Esophagus muscularis mucosa (tissue), 4 donors: ENCODE measurements at regions not wholly inside any gene's neighbourhood (a gene's known extent, or its start where the extent isn't known, plus 50 kb on each side); places are given as distances from the start of the nearest gene placed in this dataset.

ENCODE experiments used
- EP300 ChIP-seq: sonication (generic); formaldehyde crosslinking; IDR thresholded peaks from one replicate; pipeline ENCODE4 v1.6.1; 2017; ENCODE audit warnings: antibody characterized with exemption
- POLR2A ChIP-seq: fragments of 450-650 bp; IDR thresholded peaks from one replicate; pipeline ENCODE4 v1.6.1; 2017; ENCODE audit warnings: antibody characterized with exemption, moderate library complexity, mild to moderate bottlenecking, low read depth
- TF ChIP-seq, protein P1 (sequence below), 3 experiments: fragments of 200-600 bp in 2 of 3; fragments of 450-650 bp in 1 of 3; sonication (generic) in 2 of 3; IDR thresholded peaks; one replicate each; pipeline ENCODE4 v1.5.1; 2017 to 2019; ENCODE audit warnings: antibody characterized with exemption in 3 of 3, mild to moderate bottlenecking in 2 of 3, moderate library complexity in 1 of 3

DNA sequence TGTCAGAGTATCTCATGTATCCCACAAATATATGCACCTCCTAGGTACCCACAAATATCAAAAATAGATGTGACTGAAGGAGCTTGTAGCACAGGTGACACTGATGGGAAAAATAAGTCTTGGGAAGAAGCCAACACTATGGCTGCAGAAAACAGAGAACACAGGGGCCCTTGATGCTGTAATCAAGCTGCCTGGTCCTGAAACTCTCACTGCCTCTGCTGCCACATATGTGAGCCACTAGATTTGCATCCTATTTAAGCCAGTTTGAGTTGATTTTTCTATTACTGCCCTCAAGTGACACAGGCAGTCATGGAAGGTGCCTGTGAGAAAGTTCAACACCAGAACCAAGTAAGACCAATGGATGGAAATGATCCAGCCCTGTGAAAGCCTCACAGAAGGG, 720.8 kb downstream of the UQCRFS1 start:
- TF ChIP-seq, protein P1, sequence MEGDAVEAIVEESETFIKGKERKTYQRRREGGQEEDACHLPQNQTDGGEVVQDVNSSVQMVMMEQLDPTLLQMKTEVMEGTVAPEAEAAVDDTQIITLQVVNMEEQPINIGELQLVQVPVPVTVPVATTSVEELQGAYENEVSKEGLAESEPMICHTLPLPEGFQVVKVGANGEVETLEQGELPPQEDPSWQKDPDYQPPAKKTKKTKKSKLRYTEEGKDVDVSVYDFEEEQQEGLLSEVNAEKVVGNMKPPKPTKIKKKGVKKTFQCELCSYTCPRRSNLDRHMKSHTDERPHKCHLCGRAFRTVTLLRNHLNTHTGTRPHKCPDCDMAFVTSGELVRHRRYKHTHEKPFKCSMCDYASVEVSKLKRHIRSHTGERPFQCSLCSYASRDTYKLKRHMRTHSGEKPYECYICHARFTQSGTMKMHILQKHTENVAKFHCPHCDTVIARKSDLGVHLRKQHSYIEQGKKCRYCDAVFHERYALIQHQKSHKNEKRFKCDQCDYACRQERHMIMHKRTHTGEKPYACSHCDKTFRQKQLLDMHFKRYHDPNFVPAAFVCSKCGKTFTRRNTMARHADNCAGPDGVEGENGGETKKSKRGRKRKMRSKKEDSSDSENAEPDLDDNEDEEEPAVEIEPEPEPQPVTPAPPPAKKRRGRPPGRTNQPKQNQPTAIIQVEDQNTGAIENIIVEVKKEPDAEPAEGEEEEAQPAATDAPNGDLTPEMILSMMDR (IDR thresholded peaks at IDR 0.05), result no peak
- TF ChIP-seq POLR2A (no peak), EP300 (no peak)
